NCI-H2107 (cell line): ENCODE measurements at regions not wholly inside any gene's neighbourhood (a gene's known extent, or its start where the extent isn't known, plus 50 kb on each side); places are given as distances from the start of the nearest gene placed in this dataset.

ENCODE experiments used
- DNase-seq: peaks from one replicate; lab custom pipeline; 2025; lab: John Stamatoyannopoulos, UW

DNA sequence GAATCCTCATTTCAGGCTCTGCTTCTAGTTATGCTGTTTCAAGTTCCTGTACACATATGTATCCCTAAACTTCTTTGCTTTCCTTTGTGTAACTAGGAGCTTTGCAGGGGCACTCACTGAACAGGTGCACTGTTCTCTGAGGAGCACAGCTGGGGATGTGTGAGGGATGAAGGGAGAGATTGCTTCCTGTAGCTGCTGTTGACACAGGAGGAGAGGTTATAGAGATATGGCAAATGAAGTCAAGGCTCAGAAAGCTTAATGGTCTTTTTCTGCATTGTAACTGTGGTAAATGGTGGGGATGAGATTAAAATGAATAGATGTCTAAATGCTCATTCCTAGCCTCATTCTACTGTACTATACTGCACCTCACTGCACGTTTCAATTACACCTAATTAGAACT, 454.3 kb downstream of the BTBD3 start:
- DNase-seq = no peak

DNA sequence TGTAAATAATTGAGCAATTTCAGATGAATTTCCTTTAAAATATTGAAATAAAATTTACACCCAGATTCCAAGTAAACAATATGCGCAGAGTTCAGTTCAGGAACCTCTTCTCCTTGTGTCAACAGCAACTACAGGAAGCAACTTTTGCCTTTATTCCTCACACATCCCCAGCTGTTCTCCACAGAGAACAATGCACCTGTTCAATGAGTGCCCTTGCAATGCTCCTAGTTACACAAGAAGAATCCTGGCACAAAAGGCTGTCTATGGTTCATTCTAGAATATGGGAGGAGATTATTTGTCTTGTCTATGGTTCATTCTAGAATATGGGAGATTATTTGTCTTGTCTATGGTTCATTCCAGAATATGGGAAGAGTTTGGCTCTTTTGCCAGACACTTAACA, 454.9 kb downstream of the BTBD3 start:
- DNase-seq = no peak

DNA sequence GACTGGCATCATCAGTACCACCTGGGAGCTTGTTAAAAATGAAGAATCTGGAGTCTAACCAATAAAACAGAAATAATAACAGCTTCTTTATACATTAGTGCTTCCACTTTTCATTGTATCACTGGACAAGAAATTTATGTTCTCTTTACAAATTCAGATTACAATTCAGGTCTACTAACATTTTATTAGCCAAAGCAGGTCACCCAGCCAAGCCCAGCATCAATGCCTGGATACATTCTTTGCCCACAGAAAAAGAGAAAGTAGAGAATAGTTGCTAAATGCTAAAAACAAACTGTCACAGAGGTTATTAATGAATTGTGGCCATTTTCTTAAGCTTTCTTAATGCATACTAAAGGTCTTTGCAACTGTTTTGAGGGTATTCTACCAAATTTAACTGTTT, 458.3 kb downstream of the BTBD3 start:
- DNase-seq = no peak

DNA sequence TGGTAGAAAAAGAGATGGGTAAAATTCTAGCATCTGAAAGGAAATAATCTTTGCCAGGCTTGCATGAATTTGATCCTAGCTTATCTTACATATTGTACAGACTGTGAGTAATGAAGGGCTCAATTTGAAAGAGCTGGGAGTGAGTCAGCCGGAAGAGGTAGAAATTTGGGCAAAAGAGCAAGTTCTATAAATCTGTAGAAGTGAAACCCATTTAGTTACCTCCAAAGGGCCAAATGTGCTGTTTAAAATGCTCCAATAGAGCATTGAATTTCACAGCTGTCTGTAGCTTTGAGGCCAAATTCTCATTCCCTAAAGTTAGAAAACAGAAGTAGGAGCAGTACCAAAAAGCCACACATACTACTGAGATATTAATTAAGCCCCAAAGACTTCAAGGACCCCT, 466.1 kb downstream of the BTBD3 start:
- no peak for DNase-seq

DNA sequence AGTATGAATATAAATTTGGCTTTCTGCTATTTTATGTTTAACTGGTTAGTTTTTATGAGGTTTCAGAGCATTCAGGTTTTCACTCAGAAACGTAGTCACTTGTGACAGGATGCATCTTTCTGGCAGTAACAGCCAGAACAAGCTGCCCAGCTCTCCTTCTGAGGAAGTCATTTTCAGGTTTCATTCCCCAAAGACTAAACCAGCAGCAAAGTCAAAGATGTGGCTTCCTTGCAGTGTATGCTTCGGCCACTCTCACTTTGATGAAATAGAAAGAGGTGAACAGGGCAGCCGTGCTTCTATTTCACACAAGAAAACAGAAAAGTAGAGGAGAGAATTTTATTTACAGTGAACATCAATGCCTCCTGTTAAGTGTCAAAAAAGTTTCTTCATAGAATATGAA, 469.1 kb downstream of the BTBD3 start:
- DNase-seq = no peak

DNA sequence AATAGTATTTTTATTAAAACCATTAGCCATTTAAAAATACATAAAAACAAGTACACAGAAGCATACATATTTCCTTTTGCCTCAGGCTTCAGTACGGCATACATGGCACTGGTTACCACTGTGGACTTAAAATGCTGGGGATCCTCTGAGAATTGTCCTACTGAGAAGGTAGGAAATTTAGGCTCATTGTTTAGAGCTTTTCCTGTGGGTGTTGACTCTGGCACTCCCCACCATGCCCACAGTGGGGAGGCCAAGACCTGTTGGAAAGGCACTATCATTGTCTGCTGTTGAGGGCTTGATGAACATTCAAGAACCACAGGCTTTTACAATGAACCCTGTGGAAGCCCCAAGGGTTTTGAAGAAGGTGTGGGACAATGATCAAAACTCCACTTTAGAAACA, 473.4 kb downstream of the BTBD3 start:
- DNase-seq = no peak

DNA sequence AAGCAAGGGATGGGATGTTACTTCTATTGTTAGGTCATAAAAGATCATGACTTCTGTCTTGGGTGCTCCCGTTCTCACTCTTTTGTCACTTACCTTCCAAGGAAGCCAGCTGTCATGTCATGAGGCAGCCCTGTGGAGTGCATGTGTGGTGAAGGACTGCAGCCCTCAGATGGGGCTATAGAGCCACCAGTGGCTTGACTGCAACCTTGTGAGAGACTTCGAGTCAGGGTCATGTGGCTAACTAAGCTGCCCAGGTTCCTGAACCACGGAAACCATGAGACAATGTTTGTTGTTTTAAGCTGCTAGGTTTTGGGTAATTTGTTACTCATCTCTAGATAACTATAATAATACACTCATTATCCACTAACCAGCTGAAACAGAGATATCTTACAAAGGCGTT, 477.1 kb downstream of the BTBD3 start:
- DNase-seq = no peak

DNA sequence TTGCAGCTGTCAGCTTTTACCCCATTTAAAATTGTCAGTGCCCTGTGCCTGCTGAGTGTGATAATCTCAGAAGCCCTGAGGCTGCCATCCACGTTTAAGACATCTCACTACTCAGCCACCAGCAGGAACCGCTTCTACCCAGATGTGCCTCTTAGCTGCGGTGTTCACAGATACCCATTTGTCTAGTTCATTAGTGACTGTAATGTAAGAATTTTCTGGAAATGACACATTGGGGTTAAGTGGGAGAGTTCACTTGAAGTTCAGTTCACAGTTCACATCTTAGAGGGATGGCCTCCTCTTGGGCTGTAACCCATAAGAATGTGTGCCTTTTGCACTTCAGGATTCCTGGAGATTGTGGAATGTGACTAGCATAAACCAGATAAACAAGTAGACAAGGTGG, 477.7 kb downstream of the BTBD3 start:
- no peak for DNase-seq

DNA sequence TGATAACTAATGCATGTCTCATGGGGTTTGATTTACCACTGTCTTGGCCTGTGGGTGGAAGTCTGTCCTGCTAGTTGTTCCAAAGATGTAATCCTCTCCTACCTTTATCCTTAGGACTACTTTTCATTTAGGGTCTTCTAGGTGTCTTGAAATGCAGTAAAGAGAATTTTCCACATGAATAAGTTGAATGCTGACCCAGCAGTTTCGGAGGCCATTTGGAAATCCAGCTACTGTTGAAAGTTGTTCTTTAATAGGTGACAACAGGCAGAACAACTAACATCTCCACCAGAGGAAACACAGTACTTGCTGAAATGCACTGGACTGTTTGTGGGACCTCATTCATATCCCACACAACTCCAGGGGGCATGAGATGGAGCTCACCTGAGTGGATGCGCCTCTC, 478.1 kb downstream of the BTBD3 start:
- no peak for DNase-seq

DNA sequence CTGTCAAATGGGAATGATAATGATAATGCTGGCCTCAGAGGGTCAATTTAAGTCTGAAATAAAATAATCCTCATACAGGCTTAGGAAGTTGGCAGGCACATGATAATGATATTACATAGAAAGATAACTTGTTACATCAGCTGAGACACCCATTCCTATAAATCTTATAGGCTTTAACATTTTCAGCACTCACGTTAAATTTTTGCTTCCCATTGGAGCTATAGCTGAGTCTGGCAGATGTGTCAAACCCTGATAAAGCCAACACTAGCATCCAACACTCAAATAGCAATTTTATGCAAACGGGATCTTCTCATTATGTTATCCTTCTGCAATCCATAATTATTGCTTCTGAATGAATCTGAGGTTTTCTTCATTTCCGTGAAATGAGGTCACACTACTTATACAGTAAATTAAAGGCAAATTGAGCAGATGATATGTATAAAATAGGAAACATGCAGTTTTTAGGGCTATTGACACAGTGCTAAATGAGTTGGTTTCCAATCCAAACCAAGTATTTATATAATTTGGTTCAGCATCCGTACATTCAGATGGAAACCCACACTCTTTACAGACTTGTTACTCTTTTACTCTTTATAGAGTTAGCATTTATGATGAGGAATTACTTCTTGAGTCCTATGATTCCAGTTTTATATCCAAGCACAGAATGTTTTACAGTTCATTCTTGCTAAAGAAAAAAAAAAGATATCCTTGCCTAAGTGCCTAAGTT, 481.6 kb downstream of the BTBD3 start:
- no peak for DNase-seq

DNA sequence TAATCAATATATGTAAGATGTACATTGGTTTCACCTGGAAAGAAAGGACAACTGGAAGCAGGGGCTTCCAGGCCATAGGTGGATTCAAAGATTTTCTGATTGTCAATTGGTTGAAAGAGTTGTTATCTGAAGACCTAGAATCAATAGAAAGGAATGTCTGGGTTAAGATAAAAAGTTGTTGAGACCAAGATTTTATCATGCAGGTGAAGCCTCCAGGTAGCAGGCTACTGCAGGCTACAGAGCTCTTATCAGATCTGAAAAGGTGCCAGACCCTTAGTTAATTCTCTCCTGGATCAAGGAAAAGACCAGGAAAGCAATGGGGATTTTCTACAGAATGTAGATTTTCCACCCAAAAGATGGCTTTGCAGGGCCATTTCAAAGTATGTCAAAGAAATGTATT, 487.2 kb downstream of the BTBD3 start:
- DNase-seq = no peak

DNA sequence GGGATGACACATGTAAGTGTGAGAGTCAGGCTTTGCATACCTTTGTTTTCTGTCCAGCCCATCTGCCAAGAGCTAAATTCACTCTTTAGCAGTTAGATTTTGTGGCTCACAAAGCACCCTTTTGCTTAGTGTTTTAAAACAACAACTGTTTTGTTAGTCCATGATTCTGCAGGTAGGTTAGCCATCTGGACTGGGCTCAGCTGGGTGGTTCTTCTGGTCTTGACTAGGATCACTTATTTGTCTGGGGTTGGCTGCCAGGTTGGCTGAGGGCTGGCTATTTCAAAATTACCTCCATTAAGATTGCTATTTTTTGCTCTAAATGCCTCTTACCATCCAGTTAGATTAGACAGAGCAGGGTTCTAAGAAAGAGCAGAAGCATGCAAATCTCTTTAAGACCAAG, 489.3 kb downstream of the BTBD3 start:
- DNase-seq = no peak

DNA sequence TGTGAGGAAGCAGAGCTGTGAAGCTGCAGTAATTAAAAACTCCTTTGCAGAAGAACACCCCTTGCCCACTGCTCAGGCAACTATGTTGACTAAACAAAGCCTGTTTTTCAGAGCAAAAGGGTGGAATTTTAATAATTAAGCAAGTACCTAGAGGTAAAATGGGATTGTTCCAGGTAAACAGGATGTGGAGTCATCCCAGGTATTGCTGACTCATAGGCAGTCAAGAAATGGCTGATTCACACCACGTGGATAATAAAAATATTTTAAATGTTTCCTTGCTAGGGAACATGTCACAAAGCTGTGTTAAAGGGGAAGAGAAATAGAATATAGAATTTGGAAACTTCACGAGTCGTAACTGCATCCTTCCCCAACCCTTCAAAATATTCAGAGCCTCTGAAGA, 491.8 kb downstream of the BTBD3 start:
- DNase-seq = no peak

DNA sequence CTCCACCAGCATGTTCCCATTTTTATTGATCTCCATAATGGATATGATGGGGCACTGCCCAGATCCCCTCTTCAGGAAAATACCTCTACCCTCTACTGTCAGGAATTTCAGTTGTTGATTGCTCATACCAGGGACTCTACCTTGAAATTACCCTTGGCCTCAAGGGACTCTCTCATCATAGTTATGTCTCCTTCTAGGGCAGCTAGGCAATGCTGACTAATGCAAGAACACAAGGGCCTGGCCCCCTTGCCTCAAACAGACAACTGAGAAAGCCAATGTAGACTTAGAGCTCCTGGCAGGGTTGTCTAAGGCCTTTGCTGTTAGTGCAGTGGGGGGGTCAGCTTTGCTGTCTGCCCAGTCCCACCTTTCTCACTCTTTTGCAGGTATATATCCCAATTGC, 493.1 kb downstream of the BTBD3 start:
- DNase-seq = no peak

DNA sequence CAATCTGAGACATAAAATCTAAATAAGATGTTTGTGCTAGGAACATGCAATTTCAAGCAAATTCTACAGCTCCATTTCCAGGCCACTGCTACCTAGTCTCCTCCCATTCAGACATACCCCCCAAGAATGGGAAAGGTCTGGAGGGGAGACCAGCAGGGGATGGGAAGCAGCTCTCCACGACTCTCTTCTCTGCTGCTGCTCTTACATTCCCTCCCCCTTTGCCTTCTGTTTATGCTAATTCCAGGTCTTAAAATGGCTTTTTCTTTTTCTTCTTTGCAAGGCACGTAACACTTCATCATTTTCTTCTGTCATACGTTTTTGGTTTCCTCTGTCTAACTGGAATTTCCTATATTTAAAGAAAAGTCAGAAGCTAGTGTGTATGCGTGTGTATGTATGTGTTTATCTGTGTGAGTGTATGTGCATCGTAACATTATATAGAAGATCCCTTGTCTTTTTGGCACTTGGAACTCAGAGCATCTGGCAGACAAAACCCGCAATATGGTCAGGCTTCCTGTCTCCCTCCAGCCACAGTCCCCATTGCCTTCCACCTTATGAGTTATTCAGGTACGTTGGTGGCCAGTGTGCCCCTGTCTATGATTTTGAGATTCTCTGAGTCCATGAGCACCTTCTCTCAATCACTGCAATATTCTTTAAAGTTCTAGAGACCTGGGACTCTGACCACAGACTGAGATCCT, 493.7 kb downstream of the BTBD3 start:
- no peak for DNase-seq

DNA sequence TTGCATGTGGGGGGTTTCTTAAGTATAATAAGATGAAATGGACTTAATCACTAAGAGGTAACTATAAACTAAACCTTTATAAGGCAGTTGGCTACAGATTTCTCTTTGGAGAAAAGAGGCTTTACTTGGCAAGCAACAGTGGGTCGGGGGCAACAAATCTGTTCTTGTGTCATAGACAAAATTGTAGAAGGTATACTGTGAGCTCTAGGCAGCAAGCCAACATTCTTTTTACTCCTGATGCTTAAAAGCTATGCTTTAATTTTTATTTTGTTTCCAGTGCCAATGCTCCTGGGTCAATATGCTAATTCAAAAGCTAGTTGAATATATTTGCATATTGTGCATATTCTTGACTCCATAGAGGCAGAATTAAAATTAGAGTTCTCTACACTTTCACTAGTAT, 495.4 kb downstream of the BTBD3 start:
- no peak for DNase-seq

DNA sequence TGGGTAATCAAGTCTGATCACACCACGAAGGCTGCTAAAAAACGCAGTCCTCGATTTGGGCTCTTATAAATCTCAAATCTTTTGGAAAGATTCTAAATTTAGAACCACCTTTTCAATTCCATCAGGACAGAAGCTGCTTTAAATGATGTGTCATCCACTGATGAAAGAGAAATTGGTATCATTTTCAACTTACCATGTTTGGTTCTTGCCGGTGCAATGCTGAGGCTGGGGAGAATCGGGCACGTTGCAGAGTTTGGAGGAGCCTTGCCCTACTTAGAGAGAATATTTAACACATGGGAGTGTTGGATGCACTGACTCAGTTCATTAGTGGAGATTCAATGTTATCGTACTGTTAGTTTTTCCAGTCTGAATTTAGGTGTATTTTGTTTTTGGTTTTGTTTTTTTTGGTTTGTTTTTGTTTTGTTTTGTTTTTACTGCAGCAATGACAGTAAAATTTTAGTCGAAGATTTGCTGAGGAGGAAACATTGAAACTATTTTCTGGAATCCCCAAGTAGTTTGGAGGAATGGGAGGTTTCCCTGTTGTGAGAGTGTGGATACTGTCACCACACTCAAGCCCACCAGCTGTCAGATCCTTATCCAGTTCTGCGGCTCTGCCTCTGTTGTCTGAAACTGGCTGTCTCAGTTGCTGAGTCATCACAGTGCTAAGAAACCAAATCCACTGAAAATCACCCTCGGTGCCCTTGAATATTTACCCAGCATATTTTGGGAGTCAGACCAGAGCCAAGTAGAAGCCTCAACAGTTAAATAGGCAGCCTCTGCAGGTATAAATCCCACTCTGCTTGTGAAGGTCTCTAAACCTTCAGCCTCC, 497.0 kb downstream of the BTBD3 start:
- DNase-seq = no peak

DNA sequence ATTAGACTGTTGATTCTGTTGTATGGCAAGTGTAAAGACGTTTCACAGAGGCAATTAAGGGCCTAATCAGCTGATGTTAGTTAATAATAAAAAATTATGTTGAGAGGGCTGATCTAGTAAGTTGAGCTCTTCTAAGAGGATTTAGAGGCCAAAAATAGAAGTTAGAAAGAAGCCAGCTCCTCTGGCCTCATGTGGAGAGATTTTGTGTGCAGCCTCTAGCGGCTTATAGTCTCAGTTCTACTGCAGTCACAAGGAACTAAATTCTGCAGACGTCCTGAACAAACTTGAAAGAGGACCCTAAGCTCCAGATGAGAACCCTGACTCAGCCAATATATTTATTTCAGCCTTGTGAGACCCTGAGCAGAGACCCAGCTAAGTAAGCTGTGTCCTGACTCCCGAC, 498.6 kb downstream of the BTBD3 start:
- no peak for DNase-seq

DNA sequence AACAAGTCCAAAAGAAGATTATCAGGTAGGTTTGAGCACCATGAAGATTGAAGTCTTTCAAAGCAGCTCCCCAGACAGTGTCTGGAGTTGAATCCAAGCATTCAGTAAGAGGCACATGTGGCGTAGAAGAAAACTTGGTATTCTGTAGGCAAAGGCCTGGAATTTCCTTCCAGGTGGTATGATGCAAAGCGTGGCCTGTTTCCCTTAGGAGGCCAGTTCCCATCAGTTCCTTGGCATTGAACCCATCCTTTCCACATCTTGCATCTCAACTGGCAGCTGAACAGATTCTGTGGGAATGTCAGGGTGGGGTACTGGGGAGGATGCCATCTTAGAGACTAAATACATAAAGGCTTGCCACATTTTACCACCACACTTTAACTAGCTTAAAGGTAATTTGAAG, 516.0 kb downstream of the BTBD3 start:
- DNase-seq = no peak

DNA sequence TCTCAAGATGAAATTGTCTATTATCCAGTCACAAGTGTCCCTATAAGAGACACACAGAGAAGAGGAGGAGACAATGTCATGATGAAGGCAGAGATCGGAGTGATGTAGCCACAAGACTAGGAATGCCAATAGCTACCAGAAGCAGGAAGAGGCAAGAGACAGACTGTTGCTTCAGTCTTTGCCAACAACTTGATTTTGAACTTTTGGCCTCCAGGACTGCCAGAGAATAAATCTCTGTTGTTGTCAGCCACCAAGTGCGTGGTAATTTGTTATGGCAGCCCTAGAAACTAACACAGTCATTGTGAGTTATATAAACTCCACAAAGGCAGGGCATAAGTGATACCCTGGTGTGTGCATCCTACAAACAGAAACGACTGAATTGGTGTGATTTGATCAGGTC, 517.0 kb downstream of the BTBD3 start:
- no peak for DNase-seq

DNA sequence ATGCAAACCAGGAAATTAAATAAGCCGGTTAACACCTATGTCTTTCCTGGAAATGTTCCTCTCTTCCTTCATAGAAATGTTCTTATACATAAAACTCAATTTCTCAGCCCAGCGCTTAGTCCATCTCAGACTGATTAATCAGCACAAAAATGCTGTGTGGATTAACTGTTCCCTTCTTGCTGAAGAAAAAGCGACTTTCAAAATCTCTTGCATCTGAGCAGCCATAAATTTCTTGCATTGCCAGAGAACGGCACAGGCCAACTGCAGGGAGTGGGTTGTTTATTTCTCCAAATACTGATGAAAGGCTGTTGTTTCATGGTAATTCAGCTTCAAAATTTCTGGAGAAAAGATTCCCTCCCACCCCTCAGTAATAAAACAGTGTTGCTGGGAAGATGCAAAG, 517.6 kb downstream of the BTBD3 start:
- no peak for DNase-seq

DNA sequence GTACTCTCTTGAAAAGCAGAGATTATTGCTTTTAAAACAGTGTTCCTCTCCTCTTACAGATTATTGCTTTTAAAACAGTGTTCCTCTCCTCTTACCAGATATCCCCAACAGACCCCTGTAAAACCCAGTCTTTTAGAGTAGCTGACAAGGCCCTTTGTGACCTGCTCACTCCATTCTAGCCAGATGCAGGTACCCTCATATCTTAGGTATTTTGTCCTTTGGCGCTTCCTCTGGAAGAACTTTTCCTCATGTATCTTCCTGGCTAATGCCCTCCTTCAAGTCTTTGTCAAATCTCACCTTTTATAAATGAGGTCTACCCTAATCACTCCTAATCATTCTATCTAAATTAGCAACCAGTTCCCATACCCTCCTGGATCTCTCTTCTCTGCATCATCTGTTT, 536.0 kb downstream of the BTBD3 start:
- DNase-seq = no peak

DNA sequence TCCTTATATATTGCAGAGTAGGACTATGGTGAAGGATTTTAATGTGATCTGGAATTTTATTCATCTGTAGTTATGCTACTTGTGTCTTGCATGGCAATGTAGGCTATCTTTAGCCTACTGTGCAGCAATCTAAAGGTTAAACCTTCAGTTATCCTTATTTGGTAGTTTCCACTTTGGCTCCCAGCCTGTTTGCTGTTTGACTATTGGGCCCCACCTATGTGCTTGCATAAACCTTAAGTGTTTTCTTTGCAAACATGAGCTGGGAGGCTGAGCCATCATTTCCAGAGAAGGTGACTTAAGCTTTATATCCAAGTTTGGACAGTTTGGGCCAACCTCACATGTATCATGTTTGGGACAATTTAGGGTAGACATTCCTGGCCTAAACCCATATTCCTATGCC, 537.5 kb downstream of the BTBD3 start:
- no peak for DNase-seq
